Heart left ventricle (tissue), 16 donors: ENCODE measurements at regions not wholly inside any gene's neighbourhood (a gene's known extent, or its start where the extent isn't known, plus 50 kb on each side); places are given as distances from the start of the nearest gene placed in this dataset.
"Not testable (repeated sequence)": the region's sequence is repeated elsewhere in the genome, so short reads cannot be mapped to it uniquely, and the experiment has no call there.

Experiments used
- ATAC-seq, 4 donors: fragments of 200-7000 bp; cut with Tn5 transposase; one replicate each; pipeline ENCODE4 v1.9.1; 2020 to 2022; ENCODE audit warnings: moderate library complexity in 4 of 4, mild to moderate bottlenecking in 3 of 4, moderate number of reproducible peaks in 1 of 4
- DNase-seq, 5 donors: peaks; one replicate each; pipeline ENCODE4 v3.0.0-alpha.2; 2020
- H3K27ac ChIP-seq, 12 donors: fragments of 200-600 bp; sonication (generic) in 4 of 12; one replicate each; pipeline versions ENCODE4 v1.5.0 to v1.8.0; 2016 to 2022; ENCODE audit warnings: mild to moderate bottlenecking in 2 of 12
- H3K27me3 ChIP-seq, 9 donors: fragments of 200-600 bp; sonication (generic) in 2 of 9; one replicate each; pipeline versions ENCODE4 v1.5.1 to v1.8.0; 2016 to 2022; ENCODE audit warnings: mild to moderate bottlenecking in 3 of 9
- H3K36me3 ChIP-seq, 9 donors: fragments of 200-600 bp; sonication (generic) in 2 of 9; one replicate each; pipeline versions ENCODE4 v1.5.0 to v1.8.0; 2018 to 2022; ENCODE audit warnings: mild to moderate bottlenecking in 2 of 9
- H3K4me1 ChIP-seq, 12 donors: fragments of 200-600 bp; sonication (generic) in 4 of 12; one replicate each; pipeline versions ENCODE4 v1.5.0 to v1.8.0; 2016 to 2022; ENCODE audit warnings: mild to moderate bottlenecking in 3 of 12
- H3K4me3 ChIP-seq, 12 donors: fragments of 200-600 bp; sonication (generic) in 4 of 12; one replicate each; pipeline versions ENCODE4 v1.5.0 to v1.8.0; 2017 to 2022; ENCODE audit warnings: mild to moderate bottlenecking in 9 of 12, moderate library complexity in 4 of 12
- H3K9me3 ChIP-seq, 12 donors: fragments of 200-600 bp; sonication (generic) in 4 of 12; one replicate each; pipeline versions ENCODE4 v1.5.0 to v1.8.0; 2016 to 2022; ENCODE audit warnings: mild to moderate bottlenecking in 1 of 12
- POLR2A ChIP-seq, 2 donors: fragments of 450-650 bp; IDR thresholded peaks; one replicate each; pipeline ENCODE4 v1.6.1; 2017; ENCODE audit warnings: antibody characterized with exemption in 2 of 2, mild to moderate bottlenecking in 2 of 2, moderate library complexity in 2 of 2
- WGBS, 4 donors: extraction: QIAGEN DNeasy Blood & Tissue Kit in 2 of 4; methylation state at CpG; one replicate each; pipeline versions ENCODE4 v1.1.5 to v1.1.7; 2013 to 2018; 5-methylcytosine and 5-hydroxymethylcytosine counted together
- intact Hi-C, 10 donors: fragments of 100-400 bp; cut with DNase I; formaldehyde crosslinking; loops; one replicate each; pipeline versions ENCODE4 v1.11.1 to v1.14.2; 2022
- TF ChIP-seq, protein P1 (sequence below), 12 donors: fragments of 200-600 bp; sonication (generic) in 4 of 12; IDR thresholded peaks; one replicate each; pipeline versions ENCODE4 v1.5.0 to v1.8.0; 2018 to 2022; ENCODE audit warnings: antibody characterized with exemption in 12 of 12, mild to moderate bottlenecking in 5 of 12
- donor health status: ischemic (EF 13 %, LVEDD 7.1; RV severe dilation, severe dysfunction).
- donor health status: healthy with polysubstance abuse.
- donor health status: DM: no; HTN: yes; CAD: no.
- donor health status: DM: no; HTN: no; CAD: no.
- donor health status: ischemic (EF 25% LVEDD 6.9; RV normal size, moderate dysfunction).
- donor health status: ischemic (EF 25% LVEDD 5.7; RV mildly dilated, moderate dysfunction).
- donor health status: healthy.
- donor health status: DM: yes; HTN: yes; CAD: no.
- donor health status: ischemic (EF 35%, LVEDD 5.7; RV mildly dilated, moderate dysfunction).
- donor health status: nonischemic (EF 11% LVEDD 7.7; RV severe dilation, severe dysfunction).
- donor health status: DM: yes; HTN: yes; CAD: no.
- donor health status: PGD.
- donor health status: ischemic (EF 29% LVEDD 5.4; RV normal size, mild dysfunction).
- donor health status: nonischemic (EF 23%, LVEDD 6.1; RV moderate dilation, normal function).

- H3K36me3 ChIP-seq: no peaks in the 10 kb centered on the region
- no peak for DNase-seq
- TF ChIP-seq, protein P1, sequence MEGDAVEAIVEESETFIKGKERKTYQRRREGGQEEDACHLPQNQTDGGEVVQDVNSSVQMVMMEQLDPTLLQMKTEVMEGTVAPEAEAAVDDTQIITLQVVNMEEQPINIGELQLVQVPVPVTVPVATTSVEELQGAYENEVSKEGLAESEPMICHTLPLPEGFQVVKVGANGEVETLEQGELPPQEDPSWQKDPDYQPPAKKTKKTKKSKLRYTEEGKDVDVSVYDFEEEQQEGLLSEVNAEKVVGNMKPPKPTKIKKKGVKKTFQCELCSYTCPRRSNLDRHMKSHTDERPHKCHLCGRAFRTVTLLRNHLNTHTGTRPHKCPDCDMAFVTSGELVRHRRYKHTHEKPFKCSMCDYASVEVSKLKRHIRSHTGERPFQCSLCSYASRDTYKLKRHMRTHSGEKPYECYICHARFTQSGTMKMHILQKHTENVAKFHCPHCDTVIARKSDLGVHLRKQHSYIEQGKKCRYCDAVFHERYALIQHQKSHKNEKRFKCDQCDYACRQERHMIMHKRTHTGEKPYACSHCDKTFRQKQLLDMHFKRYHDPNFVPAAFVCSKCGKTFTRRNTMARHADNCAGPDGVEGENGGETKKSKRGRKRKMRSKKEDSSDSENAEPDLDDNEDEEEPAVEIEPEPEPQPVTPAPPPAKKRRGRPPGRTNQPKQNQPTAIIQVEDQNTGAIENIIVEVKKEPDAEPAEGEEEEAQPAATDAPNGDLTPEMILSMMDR (IDR thresholded peaks at IDR 0.05): no peak
- no peak for TF ChIP-seq POLR2A (IDR thresholded peaks at IDR 0.05)
- no peak overlapping the region for H3K27ac ChIP-seq
- peaks cover 0 to 14% (median 4%) of the 10 kb centered on the region in 12 donors for H3K4me1 ChIP-seq
- no peak overlapping the region for H3K4me3 ChIP-seq
- intact Hi-C loops: no loop called here
- H3K9me3 ChIP-seq: no peaks in the 10 kb centered on the region
- WGBS, 4 donors: 90 to 91% (median 90%) methylated on average over 6 of the region's 6 CpGs
- ATAC-seq: no peak
- H3K27me3 ChIP-seq: no peaks in the 10 kb centered on the region
Measured at GRCh38 chr13:76297331-76297730, 588.9 kb downstream of the KCTD12 start.

GRCh38 chr13:76296751-76297150, 589.5 kb downstream of the KCTD12 start:
- 55 to 66% (median 58%) methylated on average over 4 of the region's 4 CpGs for WGBS, 4 donors

GRCh38 chr13:76295020-76295419, 591.2 kb downstream of the KCTD12 start:
- H3K4me3 ChIP-seq, intact Hi-C loops, H3K27ac ChIP-seq, H3K36me3 ChIP-seq, H3K27me3 ChIP-seq, H3K9me3 ChIP-seq, ATAC-seq: not testable (repeated sequence)
- H3K4me1 ChIP-seq: peaks cover 0 to 14% (median 4%) of the 10 kb centered on the region in 12 donors
- peak in 1 of 5 donors; percentile 24 for DNase-seq
- WGBS, 4 donors: 95 to 99% (median 96%) methylated on average over 24 to 25 of the region's 25 CpGs

More at GRCh38 chr13:76296751-76297150, 589.5 kb downstream of the KCTD12 start:
- H3K27ac ChIP-seq: no peak overlapping the region
- TF ChIP-seq, protein P1 (IDR thresholded peaks at IDR 0.05): no peak
- TF ChIP-seq POLR2A (IDR thresholded peaks at IDR 0.05): no peak
- intact Hi-C loops: no loop called here
- no peak for ATAC-seq
- no peaks in the 10 kb centered on the region for H3K27me3 ChIP-seq
- peaks cover 0 to 14% (median 4%) of the 10 kb centered on the region in 12 donors for H3K4me1 ChIP-seq
- H3K4me3 ChIP-seq: no peak overlapping the region
- DNase-seq: no peak
- no peaks in the 10 kb centered on the region for H3K9me3 ChIP-seq
- H3K36me3 ChIP-seq: no peaks in the 10 kb centered on the region

- Histone ChIP-seq H3K9me3 (no peaks in the 10 kb centered on the region), H3K4me3 (no peak overlapping the region), H3K36me3 (no peaks in the 10 kb centered on the region), H3K4me1 (peaks cover 0 to 14% (median 4%) of the 10 kb centered on the region in 12 donors), H3K27ac (peak overlapping the region in 5 of 12 donors; percentile 1 to 49 (median 40)), H3K27me3 (no peaks in the 10 kb centered on the region)
- intact Hi-C loops: no loop called here
- DNase-seq (no peak), ATAC-seq (peak; percentile 74 to 90 (median 86))
- TF ChIP-seq POLR2A (IDR thresholded peaks at IDR 0.05): no peak
- TF ChIP-seq, protein P1 (IDR thresholded peaks at IDR 0.05): no peak
Measured at GRCh38 chr13:76293751-76294150, 592.5 kb downstream of the KCTD12 start.

DNA sequence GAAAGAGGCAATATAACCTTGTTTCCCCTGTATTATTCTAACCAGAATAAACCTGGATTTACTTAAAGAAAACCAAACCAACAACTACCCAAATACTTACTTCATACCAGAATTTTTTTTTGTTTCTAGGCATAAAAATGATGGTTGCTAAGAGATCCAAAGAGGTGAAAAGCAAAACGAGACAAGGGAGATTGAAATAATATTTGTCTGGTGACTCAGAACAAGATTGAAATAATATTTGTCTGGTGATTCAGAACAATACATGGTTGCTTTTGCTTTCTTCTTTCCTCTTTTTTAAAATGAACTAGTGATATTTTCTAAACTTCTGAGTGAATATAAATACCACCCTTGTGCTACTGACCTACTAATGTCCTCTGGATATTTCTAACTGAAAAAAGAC, 592.9 kb downstream of the KCTD12 start:
- H3K4me1 ChIP-seq: peaks cover 0 to 14% (median 4%) of the 10 kb centered on the region in 12 donors
- 2 to 21% (median 9%) methylated on average over 1 of the region's 1 CpG for WGBS, 4 donors
- H3K4me3 ChIP-seq: no peak overlapping the region
- DNase-seq (no peak), ATAC-seq (peak in 1 of 4 donors; percentile 68)
- peak overlapping the region in 5 of 12 donors; percentile 0 to 47 (median 14) for H3K27ac ChIP-seq
- intact Hi-C loops: no loop called here
- no peak for TF ChIP-seq POLR2A (IDR thresholded peaks at IDR 0.05)
- TF ChIP-seq, protein P1 (IDR thresholded peaks at IDR 0.05): no peak
- no peaks in the 10 kb centered on the region for H3K9me3 ChIP-seq
- no peaks in the 10 kb centered on the region for H3K27me3 ChIP-seq
- no peaks in the 10 kb centered on the region for H3K36me3 ChIP-seq
